ENCODE measurements at regions not wholly inside any gene's neighbourhood (a gene's known extent, or its start where the extent isn't known, plus 50 kb on each side); places are given as distances from the start of the nearest gene placed in this dataset.

DNA sequence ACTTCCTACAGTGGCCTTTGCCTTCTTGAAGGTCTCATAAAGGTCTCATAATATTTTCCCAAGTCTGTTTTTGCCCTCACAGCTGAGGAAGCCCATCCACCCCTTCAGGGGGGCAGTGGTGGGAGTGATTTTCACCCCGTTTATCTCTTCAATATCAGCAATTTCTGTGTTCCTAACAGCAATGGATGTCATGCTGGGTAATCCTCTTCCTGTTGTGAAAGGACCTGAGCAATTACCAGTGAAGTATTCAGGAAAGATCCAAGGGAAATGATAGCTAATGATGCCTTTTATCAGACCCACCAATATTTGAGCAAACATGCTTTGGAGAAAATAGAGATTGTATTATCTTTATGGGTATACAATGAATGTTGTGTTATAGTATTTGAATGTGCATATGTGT lies 226.9 kb downstream of the INSC start:
- Mint-ChIP-seq H3K9me3 (peaks cover 29% of the 10 kb centered on the region), H3K36me3 (ENCODE audit: low read depth) (no peaks in the 10 kb centered on the region; the same call in 1 of the 2 replicates), H3K27ac (no peak overlapping the region), H3K27me3 (ENCODE audit: insufficient read depth) (no peaks in the 10 kb centered on the region; the same call in none of the 2 replicates), H3K4me1 (ENCODE audit: low read depth) (no peaks in the 10 kb centered on the region), H3K4me3 (no peak overlapping the region)
- DNase-seq = no peak
- TF ChIP-seq, protein P1, sequence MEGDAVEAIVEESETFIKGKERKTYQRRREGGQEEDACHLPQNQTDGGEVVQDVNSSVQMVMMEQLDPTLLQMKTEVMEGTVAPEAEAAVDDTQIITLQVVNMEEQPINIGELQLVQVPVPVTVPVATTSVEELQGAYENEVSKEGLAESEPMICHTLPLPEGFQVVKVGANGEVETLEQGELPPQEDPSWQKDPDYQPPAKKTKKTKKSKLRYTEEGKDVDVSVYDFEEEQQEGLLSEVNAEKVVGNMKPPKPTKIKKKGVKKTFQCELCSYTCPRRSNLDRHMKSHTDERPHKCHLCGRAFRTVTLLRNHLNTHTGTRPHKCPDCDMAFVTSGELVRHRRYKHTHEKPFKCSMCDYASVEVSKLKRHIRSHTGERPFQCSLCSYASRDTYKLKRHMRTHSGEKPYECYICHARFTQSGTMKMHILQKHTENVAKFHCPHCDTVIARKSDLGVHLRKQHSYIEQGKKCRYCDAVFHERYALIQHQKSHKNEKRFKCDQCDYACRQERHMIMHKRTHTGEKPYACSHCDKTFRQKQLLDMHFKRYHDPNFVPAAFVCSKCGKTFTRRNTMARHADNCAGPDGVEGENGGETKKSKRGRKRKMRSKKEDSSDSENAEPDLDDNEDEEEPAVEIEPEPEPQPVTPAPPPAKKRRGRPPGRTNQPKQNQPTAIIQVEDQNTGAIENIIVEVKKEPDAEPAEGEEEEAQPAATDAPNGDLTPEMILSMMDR (IDR thresholded peaks at IDR 0.05) = no peak

DNA sequence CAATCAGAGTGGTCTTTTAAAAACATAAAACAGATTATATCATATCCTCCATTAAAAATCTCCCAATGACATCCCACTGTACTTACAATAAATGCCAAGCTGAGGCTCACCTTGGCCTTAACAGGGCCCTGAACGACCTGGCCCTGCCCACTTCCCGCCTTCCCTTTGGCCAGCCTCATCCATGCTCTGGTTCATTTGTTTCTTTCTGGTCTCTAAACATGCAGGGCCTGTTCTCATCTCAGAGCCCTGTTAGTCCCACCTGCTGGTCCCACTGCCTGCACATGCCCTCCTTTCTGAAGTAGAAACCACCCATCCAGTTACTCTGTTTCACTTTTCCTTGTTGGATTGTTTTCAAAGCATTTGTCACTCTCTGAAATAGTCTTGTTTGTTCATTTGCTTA lies 227.4 kb downstream of the INSC start:
- H3K36me3 Mint-ChIP-seq (ENCODE audit: low read depth) = no peaks in the 10 kb centered on the region; the same call in 1 of the 2 replicates
- TF ChIP-seq, protein P1 (IDR thresholded peaks at IDR 0.05) = no peak
- no peaks in the 10 kb centered on the region for H3K4me1 Mint-ChIP-seq (ENCODE audit: low read depth)
- H3K4me3 Mint-ChIP-seq = no peak overlapping the region
- DNase-seq = no peak
- no peak overlapping the region for H3K27ac Mint-ChIP-seq
- H3K27me3 Mint-ChIP-seq (ENCODE audit: insufficient read depth) = no peaks in the 10 kb centered on the region; the same call in 1 of the 2 replicates
- peaks cover 31% of the 10 kb centered on the region for H3K9me3 Mint-ChIP-seq

- no peak overlapping the region for H3K27ac Mint-ChIP-seq
- H3K9me3 Mint-ChIP-seq = peaks cover 40% of the 10 kb centered on the region
- H3K36me3 Mint-ChIP-seq (ENCODE audit: low read depth) = no peaks in the 10 kb centered on the region; the same call in 1 of the 2 replicates
- no peak for DNase-seq
- no peaks in the 10 kb centered on the region; the same call in 1 of the 2 replicates for H3K27me3 Mint-ChIP-seq (ENCODE audit: insufficient read depth)
- no peaks in the 10 kb centered on the region for H3K4me1 Mint-ChIP-seq (ENCODE audit: low read depth)
- TF ChIP-seq, protein P1 (IDR thresholded peaks at IDR 0.05) = no peak
- H3K4me3 Mint-ChIP-seq = no peak overlapping the region
These were observed 232.2 kb downstream of the INSC start for GRCh38 chr11:15346907-15347306.

DNA sequence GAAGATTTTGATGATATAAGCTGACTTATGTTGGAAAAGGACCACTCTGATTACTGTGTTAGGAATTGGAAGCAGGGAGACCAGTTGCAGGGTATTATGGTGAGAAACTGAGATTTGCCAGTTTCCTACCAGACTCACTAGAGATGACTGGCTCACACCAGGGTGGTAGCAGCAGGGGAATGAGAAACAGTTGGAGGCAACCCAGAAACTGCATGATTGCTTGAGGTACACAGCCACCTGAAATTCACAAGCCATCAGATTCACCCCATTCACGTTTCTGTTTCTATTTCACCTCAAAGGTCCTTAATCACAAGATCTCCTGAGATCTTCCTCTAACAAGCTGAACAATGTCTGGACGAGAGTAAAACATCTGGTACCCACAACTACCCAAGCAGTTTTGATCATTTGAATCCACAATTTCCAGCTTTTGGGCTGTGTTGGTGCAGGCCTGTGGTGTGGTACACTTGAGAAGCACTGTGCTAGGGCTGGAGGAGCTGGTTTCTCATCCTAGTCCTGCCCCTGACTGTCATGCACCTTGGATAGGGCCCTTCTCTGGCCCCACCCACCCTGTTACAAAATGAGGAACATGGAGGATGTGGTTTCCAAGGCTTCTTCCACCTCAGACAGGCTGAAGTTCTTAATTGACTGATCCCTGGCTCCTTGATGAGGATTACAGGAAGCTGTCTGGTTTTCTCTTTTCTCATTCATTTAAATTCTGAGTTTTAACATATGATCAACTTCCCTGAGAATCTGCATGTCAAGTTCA lies 233.4 kb downstream of the INSC start:
- no peak overlapping the region for H3K4me3 Mint-ChIP-seq

DNA sequence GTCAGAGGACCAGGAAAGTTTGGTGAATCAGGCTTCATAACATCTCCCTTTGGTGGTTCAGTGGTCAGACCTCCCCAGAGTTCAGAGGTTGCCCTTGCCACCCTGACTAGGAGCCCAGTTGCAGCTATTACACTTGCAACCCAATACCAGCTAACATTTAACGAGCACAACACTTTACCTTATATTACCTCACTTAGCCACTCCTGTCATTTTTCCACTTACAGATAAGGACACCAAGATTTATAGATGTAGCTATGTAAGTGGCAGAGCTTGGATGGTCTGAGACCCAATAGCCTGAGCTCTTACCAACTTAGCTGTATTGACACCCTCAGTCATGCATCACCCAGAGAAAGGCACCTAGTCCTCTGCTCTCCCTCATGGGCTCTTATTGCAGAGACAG lies 234.7 kb downstream of the INSC start:
- no peaks in the 10 kb centered on the region for H3K4me1 Mint-ChIP-seq (ENCODE audit: low read depth)
- no peaks in the 10 kb centered on the region for H3K27me3 Mint-ChIP-seq (ENCODE audit: insufficient read depth)
- no peak overlapping the region for H3K27ac Mint-ChIP-seq
- TF ChIP-seq, protein P1 (IDR thresholded peaks at IDR 0.05) = no peak
- DNase-seq = no peak
- no peaks in the 10 kb centered on the region for H3K36me3 Mint-ChIP-seq (ENCODE audit: low read depth)
- peaks cover 34% of the 10 kb centered on the region for H3K9me3 Mint-ChIP-seq
- H3K4me3 Mint-ChIP-seq = no peak overlapping the region

More for the DNA sequence above, 233.4 kb downstream of the INSC start:
- no peaks in the 10 kb centered on the region for H3K36me3 Mint-ChIP-seq (ENCODE audit: low read depth)
- TF ChIP-seq, protein P1 (IDR thresholded peaks at IDR 0.05) = no peak
- peaks cover 35% of the 10 kb centered on the region for H3K9me3 Mint-ChIP-seq
- no peak for DNase-seq
- no peaks in the 10 kb centered on the region for H3K4me1 Mint-ChIP-seq (ENCODE audit: low read depth)
- no peaks in the 10 kb centered on the region for H3K27me3 Mint-ChIP-seq (ENCODE audit: insufficient read depth)
- no peak overlapping the region for H3K27ac Mint-ChIP-seq

Measured in HFFc6 (cell line).